ENCODE measurements at regions not wholly inside any gene's neighbourhood (a gene's known extent, or its start where the extent isn't known, plus 50 kb on each side); places are given as distances from the start of the nearest gene placed in this dataset.

DNA sequence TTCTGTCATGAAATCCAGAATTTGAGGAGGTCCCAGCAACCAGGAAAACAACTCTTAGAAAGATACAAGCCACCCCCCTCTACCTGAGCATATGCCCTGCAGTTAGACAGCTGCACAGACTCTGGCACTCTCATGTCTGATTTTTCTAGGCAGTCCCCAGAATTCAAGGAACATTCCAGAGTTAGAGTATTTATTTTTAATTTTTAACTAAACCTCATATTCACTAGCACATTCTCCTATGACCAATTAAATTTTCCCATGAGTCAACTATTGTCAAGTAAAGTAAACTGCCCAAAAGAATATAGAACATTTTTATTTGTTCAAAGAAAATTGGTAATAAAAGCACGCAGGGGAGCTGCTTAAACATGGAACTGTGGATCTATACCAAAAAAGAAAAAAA lies 490.5 kb upstream of the SEMA6A start:
- no peak for FAIRE-seq
- TF ChIP-seq EZH2 (IDR thresholded peaks at IDR 0.05; ENCODE audit: low read length), result no peak
- TF ChIP-seq, protein P1, sequence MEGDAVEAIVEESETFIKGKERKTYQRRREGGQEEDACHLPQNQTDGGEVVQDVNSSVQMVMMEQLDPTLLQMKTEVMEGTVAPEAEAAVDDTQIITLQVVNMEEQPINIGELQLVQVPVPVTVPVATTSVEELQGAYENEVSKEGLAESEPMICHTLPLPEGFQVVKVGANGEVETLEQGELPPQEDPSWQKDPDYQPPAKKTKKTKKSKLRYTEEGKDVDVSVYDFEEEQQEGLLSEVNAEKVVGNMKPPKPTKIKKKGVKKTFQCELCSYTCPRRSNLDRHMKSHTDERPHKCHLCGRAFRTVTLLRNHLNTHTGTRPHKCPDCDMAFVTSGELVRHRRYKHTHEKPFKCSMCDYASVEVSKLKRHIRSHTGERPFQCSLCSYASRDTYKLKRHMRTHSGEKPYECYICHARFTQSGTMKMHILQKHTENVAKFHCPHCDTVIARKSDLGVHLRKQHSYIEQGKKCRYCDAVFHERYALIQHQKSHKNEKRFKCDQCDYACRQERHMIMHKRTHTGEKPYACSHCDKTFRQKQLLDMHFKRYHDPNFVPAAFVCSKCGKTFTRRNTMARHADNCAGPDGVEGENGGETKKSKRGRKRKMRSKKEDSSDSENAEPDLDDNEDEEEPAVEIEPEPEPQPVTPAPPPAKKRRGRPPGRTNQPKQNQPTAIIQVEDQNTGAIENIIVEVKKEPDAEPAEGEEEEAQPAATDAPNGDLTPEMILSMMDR (optimal IDR thresholded peaks at IDR 0.05 in 1 of 3, IDR thresholded peaks at IDR 0.05 in 1 of 3, conservative IDR thresholded peaks at IDR 0.05 in 1 of 3; ENCODE audit: extremely low read depth in 1 of 3, insufficient read depth in 2 of 3, low read length in 3 of 3), result no peak
- Histone ChIP-seq H3K36me3 (ENCODE audit: control insufficient read depth in 2 of 2, extremely low read depth in 1 of 2, insufficient read depth in 2 of 2, low read length in 2 of 2) (no peaks in the 10 kb centered on the region), H3K79me2 (ENCODE audit: control insufficient read depth, insufficient read depth, low read length) (no peaks in the 10 kb centered on the region), H3K4me2 (ENCODE audit: control insufficient read depth, extremely low read depth, insufficient read depth, low read depth, low read length) (no peak overlapping the region), H4K20me1 (ENCODE audit: control insufficient read depth, extremely low read depth, insufficient read depth, low read length) (no peaks in the 10 kb centered on the region), H3K27ac (ENCODE audit: control insufficient read depth, insufficient read depth, low read length) (no peak overlapping the region), H3K4me3 (ENCODE audit: control insufficient read depth in 2 of 3, extremely low read depth in 1 of 3, insufficient read depth in 2 of 3, low read depth in 1 of 3, low read length in 3 of 3) (no peak overlapping the region), H2AFZ (ENCODE audit: control insufficient read depth, low read length) (no peak overlapping the region), H3K9me1 (ENCODE audit: control insufficient read depth, extremely low read depth, insufficient read depth, low read length) (no peaks in the 10 kb centered on the region), H3K4me1 (ENCODE audit: control insufficient read depth, extremely low read depth, insufficient read depth, low read length) (no peaks in the 10 kb centered on the region), H3K9ac (ENCODE audit: control insufficient read depth, extremely low read depth, insufficient read depth, low read length) (no peak overlapping the region), H3K27me3 (ENCODE audit: control insufficient read depth, extremely low read depth, insufficient read depth, low read length) (no peaks in the 10 kb centered on the region), H3K9me3 (ENCODE audit: control insufficient read depth, low read depth, low read length) (no peaks in the 10 kb centered on the region)
- dilution Hi-C loops (cut with MboI; ENCODE audit: extremely low pct_ligation_motif_present, low sequenced_read_pairs), result no loop called here
- no peak for DNase-seq (ENCODE audit: low read depth, low spot score)

DNA sequence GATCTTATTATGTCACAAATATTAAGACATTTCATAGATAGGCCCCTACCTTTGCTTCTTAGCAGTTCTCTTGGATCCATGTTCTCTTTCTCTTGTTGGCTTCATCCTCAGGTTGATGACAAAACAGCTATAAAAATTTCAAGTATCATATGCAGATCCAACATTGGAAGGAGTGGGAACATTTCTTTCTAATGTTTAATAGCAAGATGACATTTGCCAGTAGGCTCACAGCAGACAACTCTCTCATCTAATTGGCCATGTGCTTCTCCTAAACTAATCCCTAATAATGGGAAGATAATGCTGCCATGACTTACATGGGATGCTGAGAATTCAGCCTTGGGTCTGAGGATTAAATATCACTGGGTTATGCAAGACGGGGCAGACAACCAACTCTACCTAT lies 485.5 kb upstream of the SEMA6A start:
- no peaks in the 10 kb centered on the region for H3K9me3 ChIP-seq (ENCODE audit: control insufficient read depth, low read depth, low read length)
- H3K79me2 ChIP-seq (ENCODE audit: control insufficient read depth, insufficient read depth, low read length), result no peaks in the 10 kb centered on the region
- no peak overlapping the region for H2AFZ ChIP-seq (ENCODE audit: control insufficient read depth, low read length)
- H3K36me3 ChIP-seq (ENCODE audit: control insufficient read depth in 2 of 2, extremely low read depth in 1 of 2, insufficient read depth in 2 of 2, low read length in 2 of 2), result no peaks in the 10 kb centered on the region
- H4K20me1 ChIP-seq (ENCODE audit: control insufficient read depth, extremely low read depth, insufficient read depth, low read length), result no peaks in the 10 kb centered on the region
- H3K4me1 ChIP-seq (ENCODE audit: control insufficient read depth, extremely low read depth, insufficient read depth, low read length), result no peaks in the 10 kb centered on the region
- no peak overlapping the region for H3K4me2 ChIP-seq (ENCODE audit: control insufficient read depth, extremely low read depth, insufficient read depth, low read depth, low read length)
- H3K27me3 ChIP-seq (ENCODE audit: control insufficient read depth, extremely low read depth, insufficient read depth, low read length), result no peaks in the 10 kb centered on the region
- no peaks in the 10 kb centered on the region for H3K9me1 ChIP-seq (ENCODE audit: control insufficient read depth, extremely low read depth, insufficient read depth, low read length)
- dilution Hi-C loops (cut with MboI; ENCODE audit: extremely low pct_ligation_motif_present, low sequenced_read_pairs), result no loop called here
- no peak for FAIRE-seq
- DNase-seq (ENCODE audit: low read depth, low spot score), result no peak
- no peak overlapping the region for H3K27ac ChIP-seq (ENCODE audit: control insufficient read depth, insufficient read depth, low read length)
- H3K9ac ChIP-seq (ENCODE audit: control insufficient read depth, extremely low read depth, insufficient read depth, low read length), result no peak overlapping the region
- H3K4me3 ChIP-seq (ENCODE audit: control insufficient read depth in 2 of 3, extremely low read depth in 1 of 3, insufficient read depth in 2 of 3, low read depth in 1 of 3, low read length in 3 of 3), result no peak overlapping the region
- TF ChIP-seq, protein P1 (optimal IDR thresholded peaks at IDR 0.05 in 1 of 3, IDR thresholded peaks at IDR 0.05 in 1 of 3, conservative IDR thresholded peaks at IDR 0.05 in 1 of 3; ENCODE audit: extremely low read depth in 1 of 3, insufficient read depth in 2 of 3, low read length in 3 of 3), result no peak
- no peak for TF ChIP-seq EZH2 (IDR thresholded peaks at IDR 0.05; ENCODE audit: low read length)

All from keratinocyte (primary cell).